Vagina (tissue), 2 donors: ENCODE measurements at regions not wholly inside any gene's neighbourhood (a gene's known extent, or its start where the extent isn't known, plus 50 kb on each side); places are given as distances from the start of the nearest gene placed in this dataset.

Experiments
- POLR2A ChIP-seq, 2 donors: fragments of 450-650 bp; IDR thresholded peaks; one replicate each; pipeline ENCODE4 v1.6.1; 2017; ENCODE audit warnings: antibody characterized with exemption in 2 of 2, mild to moderate bottlenecking in 2 of 2, moderate library complexity in 2 of 2
- POLR2AphosphoS5 ChIP-seq, 2 donors: sonication (generic); formaldehyde crosslinking; IDR thresholded peaks; one replicate each; pipeline ENCODE4 v1.9.0; 2017; ENCODE audit warnings: antibody characterized with exemption in 2 of 2, mild to moderate bottlenecking in 2 of 2, low read depth in 1 of 2; ENCODE audit not compliant: insufficient read depth in 1 of 2
- TF ChIP-seq, protein P1 (sequence below), 3 experiments: fragments of 450-650 bp in 2 of 3; fragments of 200-600 bp in 1 of 3; sonication (generic) in 1 of 3; IDR thresholded peaks; one replicate each; pipeline ENCODE4 v1.5.1; 2017 to 2019; ENCODE audit warnings: antibody characterized with exemption in 3 of 3, mild to moderate bottlenecking in 2 of 3, moderate library complexity in 2 of 3

DNA sequence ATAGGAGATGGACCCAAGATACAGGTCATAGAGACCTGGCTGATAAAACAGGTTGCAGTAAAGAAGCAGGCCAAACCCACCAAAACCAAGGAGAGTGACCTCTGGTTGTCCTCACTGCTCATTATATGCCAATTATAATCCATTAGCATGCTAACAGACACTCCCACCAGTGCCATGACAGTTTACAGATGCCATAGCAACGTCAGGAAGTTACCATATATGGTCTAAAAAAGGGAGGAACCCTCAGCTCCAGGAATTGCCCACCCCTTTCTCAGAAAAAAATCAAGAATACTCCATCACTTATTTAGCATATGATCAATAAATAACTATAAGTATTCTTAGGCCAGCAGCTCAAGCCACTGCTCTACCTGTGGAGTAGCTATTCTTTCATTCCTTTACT lies 574.7 kb upstream of the ID2 start:
- TF ChIP-seq POLR2AphosphoS5 (IDR thresholded peaks at IDR 0.05; ENCODE audit: insufficient read depth in 1 of 2, low read depth in 1 of 2), result no peak
- TF ChIP-seq, protein P1, sequence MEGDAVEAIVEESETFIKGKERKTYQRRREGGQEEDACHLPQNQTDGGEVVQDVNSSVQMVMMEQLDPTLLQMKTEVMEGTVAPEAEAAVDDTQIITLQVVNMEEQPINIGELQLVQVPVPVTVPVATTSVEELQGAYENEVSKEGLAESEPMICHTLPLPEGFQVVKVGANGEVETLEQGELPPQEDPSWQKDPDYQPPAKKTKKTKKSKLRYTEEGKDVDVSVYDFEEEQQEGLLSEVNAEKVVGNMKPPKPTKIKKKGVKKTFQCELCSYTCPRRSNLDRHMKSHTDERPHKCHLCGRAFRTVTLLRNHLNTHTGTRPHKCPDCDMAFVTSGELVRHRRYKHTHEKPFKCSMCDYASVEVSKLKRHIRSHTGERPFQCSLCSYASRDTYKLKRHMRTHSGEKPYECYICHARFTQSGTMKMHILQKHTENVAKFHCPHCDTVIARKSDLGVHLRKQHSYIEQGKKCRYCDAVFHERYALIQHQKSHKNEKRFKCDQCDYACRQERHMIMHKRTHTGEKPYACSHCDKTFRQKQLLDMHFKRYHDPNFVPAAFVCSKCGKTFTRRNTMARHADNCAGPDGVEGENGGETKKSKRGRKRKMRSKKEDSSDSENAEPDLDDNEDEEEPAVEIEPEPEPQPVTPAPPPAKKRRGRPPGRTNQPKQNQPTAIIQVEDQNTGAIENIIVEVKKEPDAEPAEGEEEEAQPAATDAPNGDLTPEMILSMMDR (IDR thresholded peaks at IDR 0.05), result no peak
- TF ChIP-seq POLR2A (IDR thresholded peaks at IDR 0.05), result no peak
